Neural cell (in vitro differentiated cells): ENCODE measurements at regions not wholly inside any gene's neighbourhood (a gene's known extent, or its start where the extent isn't known, plus 50 kb on each side); places are given as distances from the start of the nearest gene placed in this dataset.

ENCODE experiments used
- EP300 ChIP-seq: fragments of 450-650 bp; conservative IDR thresholded peaks from 2 replicates; pipeline ENCODE4 v1.6.1; 2014; ENCODE audit warnings: antibody characterized with exemption, mild to moderate bottlenecking, moderate library complexity; ENCODE audit not compliant: poor library complexity, severe bottlenecking
- EZH2 ChIP-seq: fragments of 200-600, 300-800 bp; shearing (Covaris generic), sonication (generic); IDR thresholded peaks from 2 replicates; pipeline ENCODE4 v1.6.1; 2014; ENCODE audit warnings: antibody characterized with exemption, low read length, borderline replicate concordance, mild to moderate bottlenecking; ENCODE audit not compliant: insufficient read depth, poor library complexity, severe bottlenecking
- POLR2AphosphoS5 ChIP-seq: IDR thresholded peaks from 2 replicates; pipeline ENCODE4 v1.6.1; 2012
- RAD21 ChIP-seq: fragments of 450-650 bp; conservative IDR thresholded peaks from 2 replicates; pipeline ENCODE4 v1.6.1; 2014; ENCODE audit warnings: antibody characterized with exemption, mild to moderate bottlenecking, moderate library complexity
- SMC3 ChIP-seq: fragments of 450-650 bp; conservative IDR thresholded peaks from 2 replicates; pipeline ENCODE4 v1.6.1; 2014; ENCODE audit warnings: antibody characterized with exemption, mild to moderate bottlenecking, moderate library complexity; ENCODE audit not compliant: poor library complexity
- TAF1 ChIP-seq: IDR thresholded peaks from 2 replicates; pipeline ENCODE4 v1.6.1; 2012; ENCODE audit warnings: low read depth
- TF ChIP-seq, protein P1 (sequence below): fragments of 450-650 bp; IDR thresholded peaks from 2 replicates; pipeline ENCODE4 v1.5.1; 2014; ENCODE audit warnings: antibody characterized with exemption, mild to moderate bottlenecking, moderate library complexity; ENCODE audit not compliant: poor library complexity, severe bottlenecking
- TF ChIP-seq, protein P2 (sequence below): IDR thresholded peaks from 2 replicates; pipeline ENCODE4 v1.6.1; 2012; ENCODE audit warnings: borderline replicate concordance

DNA sequence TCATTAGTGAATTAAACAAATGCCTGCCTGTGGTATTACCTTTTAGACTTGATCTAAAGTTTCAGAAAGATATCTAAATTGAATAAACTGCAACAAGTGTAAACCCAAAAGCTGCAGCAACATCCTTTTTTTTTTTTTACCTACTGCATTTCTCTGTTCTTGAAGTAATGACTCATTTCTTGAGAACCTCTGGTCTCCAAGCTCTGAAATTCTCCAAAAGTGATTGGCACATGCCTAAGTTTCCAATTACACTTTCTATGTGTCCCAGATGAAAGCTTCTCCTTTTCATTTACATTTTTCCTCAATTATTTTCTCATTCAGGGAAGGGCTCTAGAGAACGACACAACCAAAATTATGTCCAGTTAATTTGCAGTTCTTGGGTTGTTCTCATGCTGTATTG is 435.2 kb upstream of the DCN start:
- TF ChIP-seq, protein P1, sequence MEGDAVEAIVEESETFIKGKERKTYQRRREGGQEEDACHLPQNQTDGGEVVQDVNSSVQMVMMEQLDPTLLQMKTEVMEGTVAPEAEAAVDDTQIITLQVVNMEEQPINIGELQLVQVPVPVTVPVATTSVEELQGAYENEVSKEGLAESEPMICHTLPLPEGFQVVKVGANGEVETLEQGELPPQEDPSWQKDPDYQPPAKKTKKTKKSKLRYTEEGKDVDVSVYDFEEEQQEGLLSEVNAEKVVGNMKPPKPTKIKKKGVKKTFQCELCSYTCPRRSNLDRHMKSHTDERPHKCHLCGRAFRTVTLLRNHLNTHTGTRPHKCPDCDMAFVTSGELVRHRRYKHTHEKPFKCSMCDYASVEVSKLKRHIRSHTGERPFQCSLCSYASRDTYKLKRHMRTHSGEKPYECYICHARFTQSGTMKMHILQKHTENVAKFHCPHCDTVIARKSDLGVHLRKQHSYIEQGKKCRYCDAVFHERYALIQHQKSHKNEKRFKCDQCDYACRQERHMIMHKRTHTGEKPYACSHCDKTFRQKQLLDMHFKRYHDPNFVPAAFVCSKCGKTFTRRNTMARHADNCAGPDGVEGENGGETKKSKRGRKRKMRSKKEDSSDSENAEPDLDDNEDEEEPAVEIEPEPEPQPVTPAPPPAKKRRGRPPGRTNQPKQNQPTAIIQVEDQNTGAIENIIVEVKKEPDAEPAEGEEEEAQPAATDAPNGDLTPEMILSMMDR: no peak
- TF ChIP-seq POLR2AphosphoS5 (no peak), EZH2 (no peak), RAD21 (no peak), EP300 (no peak), TAF1 (no peak), SMC3 (no peak)
- TF ChIP-seq, protein P2, sequence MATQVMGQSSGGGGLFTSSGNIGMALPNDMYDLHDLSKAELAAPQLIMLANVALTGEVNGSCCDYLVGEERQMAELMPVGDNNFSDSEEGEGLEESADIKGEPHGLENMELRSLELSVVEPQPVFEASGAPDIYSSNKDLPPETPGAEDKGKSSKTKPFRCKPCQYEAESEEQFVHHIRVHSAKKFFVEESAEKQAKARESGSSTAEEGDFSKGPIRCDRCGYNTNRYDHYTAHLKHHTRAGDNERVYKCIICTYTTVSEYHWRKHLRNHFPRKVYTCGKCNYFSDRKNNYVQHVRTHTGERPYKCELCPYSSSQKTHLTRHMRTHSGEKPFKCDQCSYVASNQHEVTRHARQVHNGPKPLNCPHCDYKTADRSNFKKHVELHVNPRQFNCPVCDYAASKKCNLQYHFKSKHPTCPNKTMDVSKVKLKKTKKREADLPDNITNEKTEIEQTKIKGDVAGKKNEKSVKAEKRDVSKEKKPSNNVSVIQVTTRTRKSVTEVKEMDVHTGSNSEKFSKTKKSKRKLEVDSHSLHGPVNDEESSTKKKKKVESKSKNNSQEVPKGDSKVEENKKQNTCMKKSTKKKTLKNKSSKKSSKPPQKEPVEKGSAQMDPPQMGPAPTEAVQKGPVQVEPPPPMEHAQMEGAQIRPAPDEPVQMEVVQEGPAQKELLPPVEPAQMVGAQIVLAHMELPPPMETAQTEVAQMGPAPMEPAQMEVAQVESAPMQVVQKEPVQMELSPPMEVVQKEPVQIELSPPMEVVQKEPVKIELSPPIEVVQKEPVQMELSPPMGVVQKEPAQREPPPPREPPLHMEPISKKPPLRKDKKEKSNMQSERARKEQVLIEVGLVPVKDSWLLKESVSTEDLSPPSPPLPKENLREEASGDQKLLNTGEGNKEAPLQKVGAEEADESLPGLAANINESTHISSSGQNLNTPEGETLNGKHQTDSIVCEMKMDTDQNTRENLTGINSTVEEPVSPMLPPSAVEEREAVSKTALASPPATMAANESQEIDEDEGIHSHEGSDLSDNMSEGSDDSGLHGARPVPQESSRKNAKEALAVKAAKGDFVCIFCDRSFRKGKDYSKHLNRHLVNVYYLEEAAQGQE: no peak
